HepG2 (cell line): ENCODE measurements at regions not wholly inside any gene's neighbourhood (a gene's known extent, or its start where the extent isn't known, plus 50 kb on each side); places are given as distances from the start of the nearest gene placed in this dataset.

Experiments
- ATAC-seq: fragments of 200-7000 bp; cut with Tn5 transposase; 3 replicates; pipeline ENCODE4 v1.9.1; 2020; ENCODE audit warnings: mild to moderate bottlenecking, moderate library complexity
- BruUV-seq: library from RNA; stranded (reverse); fragments of 400-500 nt; replicated peaks from 2 replicates; lab custom pipeline; 2021; lab: Mats Ljungman, UMichigan
- CTCF ChIA-PET: fragments of 300-600 bp; formaldehyde crosslinking; extraction: SDS; loops from one replicate; lab custom pipeline; 2021; ENCODE audit warnings: low total read pairs, inconsistent platforms, low intra/inter-chr PET ratio; lab: Yijun Ruan, JAX
- POLR2A ChIA-PET: fragments of 350-600 bp; sonication (Branson Sonifier 250); formaldehyde crosslinking; loops from one replicate; lab custom pipeline; 2020; ENCODE audit warnings: antibody characterized with exemption, inconsistent platforms; lab: Yijun Ruan, JAX
- DNase-seq: peaks from one replicate; pipeline ENCODE4 v3.0.0-alpha.2; 2015; ENCODE audit warnings: low spot score
- FAIRE-seq: peaks from 3 replicates; lab custom pipeline; 2011; peaks lifted over from hg19 to GRCh38; lab: Jason Lieb, UNC
- H2AFZ ChIP-seq: one replicate; pipeline ENCODE4 v1.6.1; 2011; ENCODE audit warnings: low read length, inconsistent platforms
- H3K27ac ChIP-seq: fragments of 300-600 bp; 3 replicates; pipeline ENCODE4 v1.8.0; 2011; ENCODE audit warnings: mixed run types, mild to moderate bottlenecking, mixed read lengths, low read length, inconsistent platforms; ENCODE audit not compliant: insufficient read depth; ENCODE audit errors: extremely low read length
- H3K27me3 ChIP-seq, 2 experiments: fragments of 200-600 bp in 1 of 2; 2 replicates in 1 of 2; 3 replicates in 1 of 2; pipeline versions ENCODE4 v1.6.0 to v1.8.0; 2011; ENCODE audit warnings: low read length in 2 of 2, mild to moderate bottlenecking in 2 of 2, moderate library complexity in 2 of 2, inconsistent platforms in 1 of 2; ENCODE audit not compliant: insufficient read depth in 2 of 2, control insufficient read depth in 1 of 2
- H3K36me3 ChIP-seq, 2 experiments: fragments of 200-600 bp in 1 of 2; replicated peaks in 1 of 2; 2 replicates in 1 of 2; 3 replicates in 1 of 2; pipeline versions ENCODE4 v1.5.1 to v1.8.0; 2011; ENCODE audit warnings: low read length in 2 of 2, inconsistent platforms in 1 of 2; ENCODE audit not compliant: insufficient read depth in 2 of 2, control insufficient read depth in 1 of 2
- H3K4me1 ChIP-seq: 2 replicates; pipeline ENCODE4 v1.5.1; 2012; ENCODE audit warnings: low read length, inconsistent platforms; ENCODE audit not compliant: insufficient read depth
- H3K4me2 ChIP-seq: 2 replicates; pipeline ENCODE4 v1.6.0; 2011; ENCODE audit warnings: low read depth, low read length, inconsistent platforms
- H3K4me3 ChIP-seq, 3 experiments: fragments of 200-600 bp in 1 of 3; sonication (generic), shearing (Covaris generic) in 1 of 3; replicated peaks in 1 of 3; 2 replicates each; pipeline ENCODE4 v1.5.1; 2011 to 2016; ENCODE audit warnings: low read length in 3 of 3, inconsistent platforms in 2 of 3, low read depth in 2 of 3, mild to moderate bottlenecking in 2 of 3, control low read depth in 1 of 3, mixed read lengths in 1 of 3; ENCODE audit not compliant: insufficient read depth in 1 of 3
- H3K79me2 ChIP-seq: one replicate; pipeline ENCODE4 v1.6.1; 2011; ENCODE audit warnings: low read length, inconsistent platforms; ENCODE audit not compliant: insufficient read depth
- H3K9ac ChIP-seq: 2 replicates; pipeline ENCODE4 v1.6.0; 2011; ENCODE audit warnings: mild to moderate bottlenecking, low read depth, low read length, inconsistent platforms; ENCODE audit not compliant: insufficient read depth
- H3K9me3 ChIP-seq: 2 replicates; pipeline ENCODE4 v1.5.1; 2012; ENCODE audit warnings: mild to moderate bottlenecking, low read length
- H4K20me1 ChIP-seq: 2 replicates; pipeline ENCODE4 v1.6.0; 2011; ENCODE audit warnings: inconsistent platforms, mild to moderate bottlenecking, low read length, moderate library complexity; ENCODE audit not compliant: insufficient read depth
- CCDC6 ChIP-seq: sonication (generic); formaldehyde crosslinking; IDR thresholded peaks from 2 replicates; pipeline ENCODE4 v1.8.1; 2022; ENCODE audit warnings: mild to moderate bottlenecking, missing genetic modification reagents, moderate library complexity
- SRF ChIP-seq: IDR thresholded peaks from 2 replicates; pipeline ENCODE4 v1.6.1; 2011; ENCODE audit warnings: mild to moderate bottlenecking, low read depth, low read length, moderate library complexity
- ZNF501 ChIP-seq: sonication (generic); formaldehyde crosslinking; IDR thresholded peaks from 2 replicates; pipeline ENCODE4 v1.5.1; 2020; ENCODE audit warnings: mild to moderate bottlenecking, moderate library complexity, missing genetic modification reagents
- ZNF703 ChIP-seq: sonication (generic); formaldehyde crosslinking; IDR thresholded peaks from 2 replicates; pipeline ENCODE4 v1.5.1; 2020; ENCODE audit warnings: missing genetic modification reagents, mild to moderate bottlenecking, moderate library complexity, borderline replicate concordance
- ZNF790 ChIP-seq: sonication (generic); formaldehyde crosslinking; IDR thresholded peaks from 2 replicates; pipeline ENCODE4 v1.8.0; 2022; ENCODE audit warnings: missing genetic modification reagents, mild to moderate bottlenecking, borderline replicate concordance
- ZNF891 ChIP-seq: sonication (generic); formaldehyde crosslinking; IDR thresholded peaks from 2 replicates; pipeline ENCODE4 v1.5.0; 2020; ENCODE audit warnings: mild to moderate bottlenecking, missing genetic modification reagents
- WGBS: methylation state at CpG from one replicate; pipeline ENCODE4 v1.1.6; 2017; ENCODE audit warnings: low lambda C conversion rate; 5-methylcytosine and 5-hydroxymethylcytosine counted together
- in situ Hi-C: cut with HindIII; loops from 2 replicates; pipeline ENCODE4 v1.10.0; 2017; ENCODE audit warnings: low pct_unique_long_range_greater_than_20kb; ENCODE audit not compliant: extremely low pct_ligation_motif_present
- intact Hi-C: fragments of 100-400 bp; cut with micrococcal nuclease; formaldehyde crosslinking; loops from one replicate; pipeline ENCODE4 v1.10.0; 2022; ENCODE audit not compliant: unreplicated experiment
- TF ChIP-seq, protein P1 (sequence below): sonication (generic); formaldehyde crosslinking; IDR thresholded peaks from 2 replicates; pipeline ENCODE4 v1.8.1; 2023; ENCODE audit warnings: missing genetic modification reagents, inconsistent platforms, borderline replicate concordance
- TF ChIP-seq, protein P2 (sequence below): IDR thresholded peaks from 2 replicates; pipeline ENCODE4 v1.6.1; 2012; ENCODE audit warnings: low read length, improper control_type of control experiment
- TF ChIP-seq, protein P3 (sequence below): sonication (generic); formaldehyde crosslinking; IDR thresholded peaks from 2 replicates; pipeline ENCODE4 v1.8.0; 2022; ENCODE audit warnings: missing genetic modification reagents, mild to moderate bottlenecking, borderline replicate concordance
- TF ChIP-seq, protein P4 (sequence below): IDR thresholded peaks from 2 replicates; pipeline ENCODE4 v1.6.1; 2016; ENCODE audit warnings: missing compliant biosample characterization, missing genetic modification reagents, borderline replicate concordance
- TF ChIP-seq, protein P5 (sequence below): sonication (generic); formaldehyde crosslinking; IDR thresholded peaks from 2 replicates; pipeline ENCODE4 v1.4.0; 2020; ENCODE audit warnings: missing genetic modification reagents, mild to moderate bottlenecking, borderline replicate concordance

DNA sequence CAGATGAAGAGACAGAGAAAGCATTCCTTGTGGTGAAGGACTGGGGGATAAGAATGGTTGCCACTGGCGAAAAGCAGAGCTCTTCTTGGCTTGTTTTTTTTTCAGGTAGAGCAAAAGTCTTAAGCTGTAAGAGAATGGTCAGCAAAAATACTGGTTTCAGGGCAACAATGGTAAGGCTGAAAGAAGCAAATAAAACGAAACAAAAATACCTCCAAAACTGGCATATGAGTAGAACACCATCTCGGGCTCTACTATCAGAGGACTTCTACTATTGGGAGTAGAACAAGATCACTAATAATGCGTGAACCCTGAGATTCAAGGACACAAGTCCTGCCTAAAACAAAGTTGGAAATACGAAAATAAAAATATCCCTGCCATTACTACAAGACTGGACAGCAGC lies 1823.2 kb upstream of the CDH6 start:
- no peaks in the 10 kb centered on the region for H3K36me3 ChIP-seq
- H3K9me3 ChIP-seq = no peaks in the 10 kb centered on the region
- FAIRE-seq (no peak), ATAC-seq (no peak), DNase-seq (no peak)
- H3K79me2 ChIP-seq = no peaks in the 10 kb centered on the region
- H4K20me1 ChIP-seq = no peaks in the 10 kb centered on the region
- H3K9ac ChIP-seq = no peak overlapping the region
- intact Hi-C loops = no loop called here
- ChIA-PET CTCF (no interaction called here), POLR2A (no interaction called here)
- WGBS = 2% methylated on average over 5 of the region's 5 CpGs
- no peaks in the 10 kb centered on the region for H3K27me3 ChIP-seq
- H3K4me3 ChIP-seq = no peak overlapping the region
- no peaks in the 10 kb centered on the region for H3K4me1 ChIP-seq
- H2AFZ ChIP-seq = no peak overlapping the region
- in situ Hi-C loops = no loop called here
- H3K27ac ChIP-seq = no peak overlapping the region
- BruUV-seq = no TSS peak
- H3K4me2 ChIP-seq = no peak overlapping the region
- TF ChIP-seq, protein P1, sequence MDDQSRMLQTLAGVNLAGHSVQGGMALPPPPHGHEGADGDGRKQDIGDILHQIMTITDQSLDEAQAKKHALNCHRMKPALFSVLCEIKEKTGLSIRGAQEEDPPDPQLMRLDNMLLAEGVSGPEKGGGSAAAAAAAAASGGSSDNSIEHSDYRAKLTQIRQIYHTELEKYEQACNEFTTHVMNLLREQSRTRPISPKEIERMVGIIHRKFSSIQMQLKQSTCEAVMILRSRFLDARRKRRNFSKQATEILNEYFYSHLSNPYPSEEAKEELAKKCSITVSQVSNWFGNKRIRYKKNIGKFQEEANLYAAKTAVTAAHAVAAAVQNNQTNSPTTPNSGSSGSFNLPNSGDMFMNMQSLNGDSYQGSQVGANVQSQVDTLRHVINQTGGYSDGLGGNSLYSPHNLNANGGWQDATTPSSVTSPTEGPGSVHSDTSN (CRISPR knock-in tag) = no peak
- TF ChIP-seq ZNF501 (CRISPR knock-in tag) (no peak), ZNF891 (no peak), SRF (no peak), ZNF703 (CRISPR knock-in tag) (no peak), CCDC6 (CRISPR knock-in tag) (no peak), ZNF790 (CRISPR knock-in tag) (no peak)
- TF ChIP-seq, protein P2, sequence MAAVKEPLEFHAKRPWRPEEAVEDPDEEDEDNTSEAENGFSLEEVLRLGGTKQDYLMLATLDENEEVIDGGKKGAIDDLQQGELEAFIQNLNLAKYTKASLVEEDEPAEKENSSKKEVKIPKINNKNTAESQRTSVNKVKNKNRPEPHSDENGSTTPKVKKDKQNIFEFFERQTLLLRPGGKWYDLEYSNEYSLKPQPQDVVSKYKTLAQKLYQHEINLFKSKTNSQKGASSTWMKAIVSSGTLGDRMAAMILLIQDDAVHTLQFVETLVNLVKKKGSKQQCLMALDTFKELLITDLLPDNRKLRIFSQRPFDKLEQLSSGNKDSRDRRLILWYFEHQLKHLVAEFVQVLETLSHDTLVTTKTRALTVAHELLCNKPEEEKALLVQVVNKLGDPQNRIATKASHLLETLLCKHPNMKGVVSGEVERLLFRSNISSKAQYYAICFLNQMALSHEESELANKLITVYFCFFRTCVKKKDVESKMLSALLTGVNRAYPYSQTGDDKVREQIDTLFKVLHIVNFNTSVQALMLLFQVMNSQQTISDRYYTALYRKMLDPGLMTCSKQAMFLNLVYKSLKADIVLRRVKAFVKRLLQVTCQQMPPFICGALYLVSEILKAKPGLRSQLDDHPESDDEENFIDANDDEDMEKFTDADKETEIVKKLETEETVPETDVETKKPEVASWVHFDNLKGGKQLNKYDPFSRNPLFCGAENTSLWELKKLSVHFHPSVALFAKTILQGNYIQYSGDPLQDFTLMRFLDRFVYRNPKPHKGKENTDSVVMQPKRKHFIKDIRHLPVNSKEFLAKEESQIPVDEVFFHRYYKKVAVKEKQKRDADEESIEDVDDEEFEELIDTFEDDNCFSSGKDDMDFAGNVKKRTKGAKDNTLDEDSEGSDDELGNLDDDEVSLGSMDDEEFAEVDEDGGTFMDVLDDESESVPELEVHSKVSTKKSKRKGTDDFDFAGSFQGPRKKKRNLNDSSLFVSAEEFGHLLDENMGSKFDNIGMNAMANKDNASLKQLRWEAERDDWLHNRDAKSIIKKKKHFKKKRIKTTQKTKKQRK = no peak
- TF ChIP-seq, protein P3, sequence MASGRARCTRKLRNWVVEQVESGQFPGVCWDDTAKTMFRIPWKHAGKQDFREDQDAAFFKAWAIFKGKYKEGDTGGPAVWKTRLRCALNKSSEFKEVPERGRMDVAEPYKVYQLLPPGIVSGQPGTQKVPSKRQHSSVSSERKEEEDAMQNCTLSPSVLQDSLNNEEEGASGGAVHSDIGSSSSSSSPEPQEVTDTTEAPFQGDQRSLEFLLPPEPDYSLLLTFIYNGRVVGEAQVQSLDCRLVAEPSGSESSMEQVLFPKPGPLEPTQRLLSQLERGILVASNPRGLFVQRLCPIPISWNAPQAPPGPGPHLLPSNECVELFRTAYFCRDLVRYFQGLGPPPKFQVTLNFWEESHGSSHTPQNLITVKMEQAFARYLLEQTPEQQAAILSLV (CRISPR knock-in tag) = no peak
- TF ChIP-seq, protein P4, sequence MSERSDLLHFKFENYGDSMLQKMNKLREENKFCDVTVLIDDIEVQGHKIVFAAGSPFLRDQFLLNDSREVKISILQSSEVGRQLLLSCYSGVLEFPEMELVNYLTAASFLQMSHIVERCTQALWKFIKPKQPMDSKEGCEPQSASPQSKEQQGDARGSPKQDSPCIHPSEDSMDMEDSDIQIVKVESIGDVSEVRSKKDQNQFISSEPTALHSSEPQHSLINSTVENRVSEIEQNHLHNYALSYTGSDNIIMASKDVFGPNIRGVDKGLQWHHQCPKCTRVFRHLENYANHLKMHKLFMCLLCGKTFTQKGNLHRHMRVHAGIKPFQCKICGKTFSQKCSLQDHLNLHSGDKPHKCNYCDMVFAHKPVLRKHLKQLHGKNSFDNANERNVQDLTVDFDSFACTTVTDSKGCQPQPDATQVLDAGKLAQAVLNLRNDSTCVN (CRISPR knock-in tag) = no peak
- TF ChIP-seq, protein P5, sequence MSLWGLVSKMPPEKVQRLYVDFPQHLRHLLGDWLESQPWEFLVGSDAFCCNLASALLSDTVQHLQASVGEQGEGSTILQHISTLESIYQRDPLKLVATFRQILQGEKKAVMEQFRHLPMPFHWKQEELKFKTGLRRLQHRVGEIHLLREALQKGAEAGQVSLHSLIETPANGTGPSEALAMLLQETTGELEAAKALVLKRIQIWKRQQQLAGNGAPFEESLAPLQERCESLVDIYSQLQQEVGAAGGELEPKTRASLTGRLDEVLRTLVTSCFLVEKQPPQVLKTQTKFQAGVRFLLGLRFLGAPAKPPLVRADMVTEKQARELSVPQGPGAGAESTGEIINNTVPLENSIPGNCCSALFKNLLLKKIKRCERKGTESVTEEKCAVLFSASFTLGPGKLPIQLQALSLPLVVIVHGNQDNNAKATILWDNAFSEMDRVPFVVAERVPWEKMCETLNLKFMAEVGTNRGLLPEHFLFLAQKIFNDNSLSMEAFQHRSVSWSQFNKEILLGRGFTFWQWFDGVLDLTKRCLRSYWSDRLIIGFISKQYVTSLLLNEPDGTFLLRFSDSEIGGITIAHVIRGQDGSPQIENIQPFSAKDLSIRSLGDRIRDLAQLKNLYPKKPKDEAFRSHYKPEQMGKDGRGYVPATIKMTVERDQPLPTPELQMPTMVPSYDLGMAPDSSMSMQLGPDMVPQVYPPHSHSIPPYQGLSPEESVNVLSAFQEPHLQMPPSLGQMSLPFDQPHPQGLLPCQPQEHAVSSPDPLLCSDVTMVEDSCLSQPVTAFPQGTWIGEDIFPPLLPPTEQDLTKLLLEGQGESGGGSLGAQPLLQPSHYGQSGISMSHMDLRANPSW (CRISPR knock-in tag) = no peak
